ENCODE measurements at regions not wholly inside any gene's neighbourhood (a gene's known extent, or its start where the extent isn't known, plus 50 kb on each side); places are given as distances from the start of the nearest gene placed in this dataset.

- DNase-seq = no peak
- Mint-ChIP-seq H3K4me3 (no peak overlapping the region), H3K36me3 (ENCODE audit: low read depth) (no peaks in the 10 kb centered on the region), H3K9me3 (peaks cover 31% of the 10 kb centered on the region), H3K27me3 (ENCODE audit: insufficient read depth) (no peaks in the 10 kb centered on the region), H3K4me1 (ENCODE audit: low read depth) (no peaks in the 10 kb centered on the region), H3K27ac (no peak overlapping the region)
- TF ChIP-seq, protein P1, sequence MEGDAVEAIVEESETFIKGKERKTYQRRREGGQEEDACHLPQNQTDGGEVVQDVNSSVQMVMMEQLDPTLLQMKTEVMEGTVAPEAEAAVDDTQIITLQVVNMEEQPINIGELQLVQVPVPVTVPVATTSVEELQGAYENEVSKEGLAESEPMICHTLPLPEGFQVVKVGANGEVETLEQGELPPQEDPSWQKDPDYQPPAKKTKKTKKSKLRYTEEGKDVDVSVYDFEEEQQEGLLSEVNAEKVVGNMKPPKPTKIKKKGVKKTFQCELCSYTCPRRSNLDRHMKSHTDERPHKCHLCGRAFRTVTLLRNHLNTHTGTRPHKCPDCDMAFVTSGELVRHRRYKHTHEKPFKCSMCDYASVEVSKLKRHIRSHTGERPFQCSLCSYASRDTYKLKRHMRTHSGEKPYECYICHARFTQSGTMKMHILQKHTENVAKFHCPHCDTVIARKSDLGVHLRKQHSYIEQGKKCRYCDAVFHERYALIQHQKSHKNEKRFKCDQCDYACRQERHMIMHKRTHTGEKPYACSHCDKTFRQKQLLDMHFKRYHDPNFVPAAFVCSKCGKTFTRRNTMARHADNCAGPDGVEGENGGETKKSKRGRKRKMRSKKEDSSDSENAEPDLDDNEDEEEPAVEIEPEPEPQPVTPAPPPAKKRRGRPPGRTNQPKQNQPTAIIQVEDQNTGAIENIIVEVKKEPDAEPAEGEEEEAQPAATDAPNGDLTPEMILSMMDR (IDR thresholded peaks at IDR 0.05) = no peak
Measured at GRCh38 chr2:49585921-49586320, 431.6 kb upstream of the FSHR start.

DNA sequence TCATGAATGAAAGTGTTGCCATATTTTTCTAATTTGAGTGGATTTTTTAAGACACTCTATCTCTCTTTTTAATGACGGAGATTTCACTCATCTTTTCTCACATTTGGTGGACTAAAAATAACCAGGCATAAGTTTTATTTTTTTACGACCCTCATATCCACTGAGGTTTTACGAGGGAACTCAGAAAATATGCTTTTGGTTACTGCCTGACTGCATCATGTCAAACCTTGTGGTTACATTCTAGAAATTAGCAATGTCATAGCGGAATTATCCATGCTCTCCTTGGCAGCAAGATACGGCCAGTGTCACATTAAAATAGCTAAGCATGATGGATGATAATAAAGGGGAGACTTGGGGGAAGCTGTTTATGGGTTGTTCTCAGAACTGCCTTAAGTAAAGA, 428.6 kb upstream of the FSHR start:
- H3K4me1 Mint-ChIP-seq (ENCODE audit: low read depth) = no peaks in the 10 kb centered on the region
- TF ChIP-seq, protein P1 (IDR thresholded peaks at IDR 0.05) = no peak
- no peaks in the 10 kb centered on the region for H3K36me3 Mint-ChIP-seq (ENCODE audit: low read depth)
- no peak overlapping the region for H3K4me3 Mint-ChIP-seq
- no peak overlapping the region for H3K27ac Mint-ChIP-seq
- H3K27me3 Mint-ChIP-seq (ENCODE audit: insufficient read depth) = no peaks in the 10 kb centered on the region
- DNase-seq = no peak
- H3K9me3 Mint-ChIP-seq = peaks cover 56% of the 10 kb centered on the region

DNA sequence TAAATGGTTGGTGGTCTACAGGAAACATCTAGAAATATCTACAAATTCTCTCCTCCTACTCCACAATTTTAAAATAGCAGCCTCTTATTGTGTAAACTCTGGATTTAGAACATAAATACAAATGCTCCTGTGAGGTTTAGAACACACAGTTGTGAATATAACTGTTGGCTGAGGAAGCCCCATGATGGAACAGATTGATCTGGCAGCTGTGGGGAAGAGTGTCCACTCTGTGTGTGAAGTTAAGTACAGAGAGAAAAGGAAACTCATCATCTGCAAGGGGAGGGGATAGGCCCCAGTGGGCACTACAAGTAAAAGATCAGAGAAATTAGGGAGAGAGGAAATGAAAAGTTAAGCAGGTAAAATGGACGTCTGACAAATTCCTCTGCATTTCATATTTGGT, 422.7 kb upstream of the FSHR start:
- Mint-ChIP-seq H3K27me3 (ENCODE audit: insufficient read depth) (no peaks in the 10 kb centered on the region), H3K27ac (no peak overlapping the region), H3K4me3 (no peak overlapping the region), H3K9me3 (peaks cover 42% of the 10 kb centered on the region), H3K4me1 (ENCODE audit: low read depth) (no peaks in the 10 kb centered on the region), H3K36me3 (ENCODE audit: low read depth) (no peaks in the 10 kb centered on the region)
- TF ChIP-seq, protein P1 (IDR thresholded peaks at IDR 0.05) = no peak
- DNase-seq = no peak

GRCh38 chr2:49569176-49569575, 414.9 kb upstream of the FSHR start:
- peaks cover 19% of the 10 kb centered on the region for H3K9me3 Mint-ChIP-seq
- H3K27ac Mint-ChIP-seq = no peak overlapping the region
- TF ChIP-seq, protein P1 (IDR thresholded peaks at IDR 0.05) = no peak
- H3K27me3 Mint-ChIP-seq (ENCODE audit: insufficient read depth) = no peaks in the 10 kb centered on the region
- H3K4me3 Mint-ChIP-seq = no peak overlapping the region
- no peak for DNase-seq
- no peaks in the 10 kb centered on the region for H3K36me3 Mint-ChIP-seq (ENCODE audit: low read depth)
- no peaks in the 10 kb centered on the region for H3K4me1 Mint-ChIP-seq (ENCODE audit: low read depth)

GRCh38 chr2:49567811-49568600, 413.7 kb upstream of the FSHR start:
- Mint-ChIP-seq H3K27me3 (ENCODE audit: insufficient read depth) (no peaks in the 10 kb centered on the region), H3K27ac (no peak overlapping the region), H3K4me3 (no peak overlapping the region), H3K9me3 (peaks cover 17% of the 10 kb centered on the region), H3K4me1 (ENCODE audit: low read depth) (no peaks in the 10 kb centered on the region), H3K36me3 (ENCODE audit: low read depth) (no peaks in the 10 kb centered on the region)
- TF ChIP-seq, protein P1 (IDR thresholded peaks at IDR 0.05) = no peak
- DNase-seq = no peak
